ENCODE measurements at regions not wholly inside any gene's neighbourhood (a gene's known extent, or its start where the extent isn't known, plus 50 kb on each side); places are given as distances from the start of the nearest gene placed in this dataset.
A peak's percentile ranks its signal among the peaks of the same experiment; 100 is the strongest.
"Not testable (repeated sequence)": the region's sequence is repeated elsewhere in the genome, so short reads cannot be mapped to it uniquely, and the experiment has no call there.

DNA sequence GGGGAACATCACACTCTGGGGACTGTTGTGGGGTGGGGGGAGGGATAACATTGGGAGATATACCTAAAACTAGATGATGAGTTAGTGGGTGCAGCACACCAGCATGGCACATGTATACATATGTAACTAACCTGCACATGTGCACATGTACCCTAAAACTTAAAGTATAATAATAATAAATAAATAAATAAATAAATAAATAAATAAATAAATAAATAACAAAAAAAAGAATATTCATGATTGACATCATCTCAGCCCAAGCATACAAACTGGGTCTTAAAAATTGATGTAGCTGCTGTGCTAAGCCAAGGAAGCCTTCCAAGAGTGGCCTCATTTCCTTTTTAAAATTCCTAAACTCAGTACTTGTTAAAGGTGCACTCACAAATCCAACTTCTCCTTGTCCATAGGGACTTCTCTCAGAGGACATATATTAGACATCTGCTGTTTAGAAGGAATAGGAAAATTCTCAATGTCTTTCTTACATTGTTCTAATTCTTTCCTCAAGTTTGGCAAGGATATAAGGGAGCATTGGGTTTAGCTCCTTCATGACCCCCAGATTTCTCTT, 1235.4 kb downstream of the CNTNAP5 start:
- CTCF ChIA-PET (ENCODE audit: low intra/inter-chr PET ratio, low total read pairs), result not testable (repeated sequence)

DNA sequence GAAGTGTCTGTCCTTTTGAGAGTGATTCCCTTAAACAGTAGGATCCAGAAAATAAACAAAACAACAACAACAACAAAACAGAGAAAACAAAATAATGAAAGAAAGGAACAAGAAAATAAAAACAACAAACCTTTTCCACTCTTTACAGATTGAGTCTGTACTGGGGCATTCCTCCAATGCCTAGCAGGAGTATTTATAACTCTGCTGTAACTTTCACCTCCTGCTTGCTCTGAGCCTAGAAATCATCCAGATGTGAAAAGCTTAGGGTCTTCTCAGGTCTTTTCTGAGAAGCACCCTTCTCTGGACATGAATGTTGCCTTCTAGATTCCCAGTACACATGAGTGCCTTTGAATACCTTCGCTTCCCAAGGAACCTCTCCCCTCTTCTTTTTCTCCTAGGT, 1239.4 kb downstream of the CNTNAP5 start:
- H3K79me2 ChIP-seq (ENCODE audit: insufficient read depth, low read length), result no peaks in the 10 kb centered on the region
- no peak overlapping the region for H3K4me2 ChIP-seq (ENCODE audit: low read depth, low read length)
- H3K9me3 ChIP-seq (ENCODE audit: low read length), result peaks cover 76% of the 10 kb centered on the region
- in situ Hi-C loops (cut with HindIII; ENCODE audit: extremely low pct_ligation_motif_present, low pct_unique_long_range_greater_than_20kb) (no loop called here), intact Hi-C loops (cut with micrococcal nuclease; ENCODE audit: unreplicated experiment) (no loop called here)
- H3K4me1 ChIP-seq (ENCODE audit: insufficient read depth, low read length), result no peaks in the 10 kb centered on the region
- no peak for ATAC-seq
- no peak for FAIRE-seq
- no peak overlapping the region for H2AFZ ChIP-seq (ENCODE audit: low read length)
- no peak overlapping the region for H3K9ac ChIP-seq (ENCODE audit: insufficient read depth, low read depth, low read length)
- ChIA-PET CTCF (ENCODE audit: low intra/inter-chr PET ratio, low total read pairs) (no interaction called here), POLR2A (no interaction called here)
- no peak overlapping the region for H3K27ac ChIP-seq (ENCODE audit: extremely low read length, insufficient read depth, low read length)
- 0% methylated on average over 1 of the region's 1 CpG for WGBS (ENCODE audit: low lambda C conversion rate)
- no peak overlapping the region for H3K4me3 ChIP-seq (replicated peaks in 1 of 3; ENCODE audit: insufficient read depth in 1 of 3, low read depth in 2 of 3, low read length in 3 of 3)
- H4K20me1 ChIP-seq (ENCODE audit: insufficient read depth, low read length), result no peaks in the 10 kb centered on the region
- BruUV-seq (replicated peaks), result no TSS peak
- no peaks in the 10 kb centered on the region for H3K36me3 ChIP-seq (replicated peaks in 1 of 2; ENCODE audit: control insufficient read depth in 1 of 2, insufficient read depth in 2 of 2, low read length in 2 of 2)
- no peaks in the 10 kb centered on the region for H3K27me3 ChIP-seq (ENCODE audit: control insufficient read depth in 1 of 2, insufficient read depth in 2 of 2, low read length in 2 of 2)
- DNase-seq (ENCODE audit: low spot score), result no peak
- no peak for TF ChIP-seq ATF7-NPFF (CRISPR knock-in tag; IDR thresholded peaks at IDR 0.05; ENCODE audit: low read depth)
- TF ChIP-seq MAFF (IDR thresholded peaks at IDR 0.05; ENCODE audit: low read depth, low read length), result no peak
- TF ChIP-seq, protein P1, sequence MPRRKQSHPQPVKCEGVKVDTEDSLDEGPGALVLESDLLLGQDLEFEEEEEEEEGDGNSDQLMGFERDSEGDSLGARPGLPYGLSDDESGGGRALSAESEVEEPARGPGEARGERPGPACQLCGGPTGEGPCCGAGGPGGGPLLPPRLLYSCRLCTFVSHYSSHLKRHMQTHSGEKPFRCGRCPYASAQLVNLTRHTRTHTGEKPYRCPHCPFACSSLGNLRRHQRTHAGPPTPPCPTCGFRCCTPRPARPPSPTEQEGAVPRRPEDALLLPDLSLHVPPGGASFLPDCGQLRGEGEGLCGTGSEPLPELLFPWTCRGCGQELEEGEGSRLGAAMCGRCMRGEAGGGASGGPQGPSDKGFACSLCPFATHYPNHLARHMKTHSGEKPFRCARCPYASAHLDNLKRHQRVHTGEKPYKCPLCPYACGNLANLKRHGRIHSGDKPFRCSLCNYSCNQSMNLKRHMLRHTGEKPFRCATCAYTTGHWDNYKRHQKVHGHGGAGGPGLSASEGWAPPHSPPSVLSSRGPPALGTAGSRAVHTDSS (CRISPR knock-in tag; conservative IDR thresholded peaks at IDR 0.05), result no peak
- TF ChIP-seq, protein P2, sequence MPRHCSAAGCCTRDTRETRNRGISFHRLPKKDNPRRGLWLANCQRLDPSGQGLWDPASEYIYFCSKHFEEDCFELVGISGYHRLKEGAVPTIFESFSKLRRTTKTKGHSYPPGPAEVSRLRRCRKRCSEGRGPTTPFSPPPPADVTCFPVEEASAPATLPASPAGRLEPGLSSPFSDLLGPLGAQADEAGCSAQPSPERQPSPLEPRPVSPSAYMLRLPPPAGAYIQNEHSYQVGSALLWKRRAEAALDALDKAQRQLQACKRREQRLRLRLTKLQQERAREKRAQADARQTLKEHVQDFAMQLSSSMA (CRISPR knock-in tag; IDR thresholded peaks at IDR 0.05), result no peak
- no peak for TF ChIP-seq TARDBP (CRISPR knock-in tag; IDR thresholded peaks at IDR 0.05)
- no peak for TF ChIP-seq MEF2D (CRISPR knock-in tag; IDR thresholded peaks at IDR 0.05)
- TF ChIP-seq, protein P3, sequence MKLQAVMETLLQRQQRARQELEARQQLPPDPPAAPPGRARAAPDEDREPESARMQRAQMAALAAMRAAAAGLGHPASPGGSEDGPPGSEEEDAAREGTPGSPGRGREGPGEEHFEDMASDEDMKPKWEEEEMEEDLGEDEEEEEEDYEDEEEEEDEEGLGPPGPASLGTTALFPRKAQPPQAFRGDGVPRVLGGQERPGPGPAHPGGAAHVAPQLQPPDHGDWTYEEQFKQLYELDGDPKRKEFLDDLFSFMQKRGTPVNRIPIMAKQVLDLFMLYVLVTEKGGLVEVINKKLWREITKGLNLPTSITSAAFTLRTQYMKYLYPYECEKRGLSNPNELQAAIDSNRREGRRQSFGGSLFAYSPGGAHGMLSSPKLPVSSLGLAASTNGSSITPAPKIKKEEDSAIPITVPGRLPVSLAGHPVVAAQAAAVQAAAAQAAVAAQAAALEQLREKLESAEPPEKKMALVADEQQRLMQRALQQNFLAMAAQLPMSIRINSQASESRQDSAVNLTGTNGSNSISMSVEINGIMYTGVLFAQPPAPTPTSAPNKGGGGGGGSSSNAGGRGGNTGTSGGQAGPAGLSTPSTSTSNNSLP (IDR thresholded peaks at IDR 0.05; ENCODE audit: low read depth, low read length), result no peak
- TF ChIP-seq FOXM1 (CRISPR knock-in tag; IDR thresholded peaks at IDR 0.05), result no peak

More for the DNA sequence above, 1235.4 kb downstream of the CNTNAP5 start:
- FAIRE-seq; H3K4me3 ChIP-seq (replicated peaks in 1 of 3; ENCODE audit: insufficient read depth in 1 of 3, low read depth in 2 of 3, low read length in 3 of 3); BruUV-seq (replicated peaks); POLR2A ChIA-PET; H3K36me3 ChIP-seq (replicated peaks in 1 of 2; ENCODE audit: control insufficient read depth in 1 of 2, insufficient read depth in 2 of 2, low read length in 2 of 2); H4K20me1 ChIP-seq (ENCODE audit: insufficient read depth, low read length); H3K4me1 ChIP-seq (ENCODE audit: insufficient read depth, low read length); ATAC-seq; in situ Hi-C loops (cut with HindIII; ENCODE audit: extremely low pct_ligation_motif_present, low pct_unique_long_range_greater_than_20kb); DNase-seq (ENCODE audit: low spot score); H2AFZ ChIP-seq (ENCODE audit: low read length); intact Hi-C loops (cut with micrococcal nuclease; ENCODE audit: unreplicated experiment); H3K27ac ChIP-seq (ENCODE audit: extremely low read length, insufficient read depth, low read length); H3K9ac ChIP-seq (ENCODE audit: insufficient read depth, low read depth, low read length); H3K27me3 ChIP-seq (ENCODE audit: control insufficient read depth in 1 of 2, insufficient read depth in 2 of 2, low read length in 2 of 2); H3K79me2 ChIP-seq (ENCODE audit: insufficient read depth, low read length); H3K4me2 ChIP-seq (ENCODE audit: low read depth, low read length): not testable (repeated sequence)
- TF ChIP-seq, protein P4, sequence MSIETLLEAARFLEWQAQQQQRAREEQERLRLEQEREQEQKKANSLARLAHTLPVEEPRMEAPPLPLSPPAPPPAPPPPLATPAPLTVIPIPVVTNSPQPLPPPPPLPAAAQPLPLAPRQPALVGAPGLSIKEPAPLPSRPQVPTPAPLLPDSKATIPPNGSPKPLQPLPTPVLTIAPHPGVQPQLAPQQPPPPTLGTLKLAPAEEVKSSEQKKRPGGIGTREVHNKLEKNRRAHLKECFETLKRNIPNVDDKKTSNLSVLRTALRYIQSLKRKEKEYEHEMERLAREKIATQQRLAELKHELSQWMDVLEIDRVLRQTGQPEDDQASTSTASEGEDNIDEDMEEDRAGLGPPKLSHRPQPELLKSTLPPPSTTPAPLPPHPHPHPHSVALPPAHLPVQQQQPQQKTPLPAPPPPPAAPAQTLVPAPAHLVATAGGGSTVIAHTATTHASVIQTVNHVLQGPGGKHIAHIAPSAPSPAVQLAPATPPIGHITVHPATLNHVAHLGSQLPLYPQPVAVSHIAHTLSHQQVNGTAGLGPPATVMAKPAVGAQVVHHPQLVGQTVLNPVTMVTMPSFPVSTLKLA (IDR thresholded peaks at IDR 0.05), result peak; percentile 33; the same call in 1 of the 2 replicates
- H3K9me3 ChIP-seq (ENCODE audit: low read length), result peaks cover 70% of the 10 kb centered on the region

All from HepG2 (cell line).